ENCODE measurements at regions not wholly inside any gene's neighbourhood (a gene's known extent, or its start where the extent isn't known, plus 50 kb on each side); places are given as distances from the start of the nearest gene placed in this dataset.

DNA sequence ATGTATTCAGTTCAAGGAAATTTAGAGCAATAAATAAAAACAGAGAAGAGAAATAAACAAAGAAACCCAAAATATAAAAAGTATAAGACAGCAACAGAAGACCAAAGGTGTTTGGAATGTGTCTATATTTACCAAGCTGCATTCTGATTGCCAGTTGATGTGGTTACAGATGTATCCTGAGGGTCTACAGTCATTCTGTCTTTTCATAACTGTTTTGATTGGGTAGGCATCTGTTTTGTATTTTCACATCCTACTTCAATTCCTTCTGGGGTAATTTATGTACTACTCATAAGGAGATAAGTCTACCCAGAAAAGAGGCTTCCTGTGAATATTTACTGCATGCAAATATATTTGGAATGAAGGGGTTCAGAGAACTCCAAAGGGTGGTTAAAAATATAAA, 596.8 kb upstream of the GCFC2 start:
- no peaks in the 10 kb centered on the region for H3K9me3 ChIP-seq (ENCODE audit: insufficient read depth, low read depth, low read length)
- no peaks in the 10 kb centered on the region for H3K79me2 ChIP-seq (ENCODE audit: insufficient read depth, low read length)
- no peak overlapping the region for H3K9ac ChIP-seq (ENCODE audit: low read depth, low read length, poor library complexity, severe bottlenecking)
- TF ChIP-seq, protein P1, sequence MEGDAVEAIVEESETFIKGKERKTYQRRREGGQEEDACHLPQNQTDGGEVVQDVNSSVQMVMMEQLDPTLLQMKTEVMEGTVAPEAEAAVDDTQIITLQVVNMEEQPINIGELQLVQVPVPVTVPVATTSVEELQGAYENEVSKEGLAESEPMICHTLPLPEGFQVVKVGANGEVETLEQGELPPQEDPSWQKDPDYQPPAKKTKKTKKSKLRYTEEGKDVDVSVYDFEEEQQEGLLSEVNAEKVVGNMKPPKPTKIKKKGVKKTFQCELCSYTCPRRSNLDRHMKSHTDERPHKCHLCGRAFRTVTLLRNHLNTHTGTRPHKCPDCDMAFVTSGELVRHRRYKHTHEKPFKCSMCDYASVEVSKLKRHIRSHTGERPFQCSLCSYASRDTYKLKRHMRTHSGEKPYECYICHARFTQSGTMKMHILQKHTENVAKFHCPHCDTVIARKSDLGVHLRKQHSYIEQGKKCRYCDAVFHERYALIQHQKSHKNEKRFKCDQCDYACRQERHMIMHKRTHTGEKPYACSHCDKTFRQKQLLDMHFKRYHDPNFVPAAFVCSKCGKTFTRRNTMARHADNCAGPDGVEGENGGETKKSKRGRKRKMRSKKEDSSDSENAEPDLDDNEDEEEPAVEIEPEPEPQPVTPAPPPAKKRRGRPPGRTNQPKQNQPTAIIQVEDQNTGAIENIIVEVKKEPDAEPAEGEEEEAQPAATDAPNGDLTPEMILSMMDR (conservative IDR thresholded peaks at IDR 0.05; ENCODE audit: low read length) = no peak
- TF ChIP-seq EZH2phosphoT487 (IDR thresholded peaks at IDR 0.05; ENCODE audit: borderline replicate concordance) = no peak
- no peaks in the 10 kb centered on the region for H3K36me3 ChIP-seq (ENCODE audit: insufficient read depth, low read length)
- H3K4me3 ChIP-seq (ENCODE audit: low read length, poor library complexity, severe bottlenecking) = no peak overlapping the region
- H2AFZ ChIP-seq (ENCODE audit: low read length) = no peak overlapping the region
- H3K27me3 ChIP-seq (ENCODE audit: insufficient read depth, low read length, poor library complexity, severe bottlenecking) = no peaks in the 10 kb centered on the region
- no peak overlapping the region for H3K4me2 ChIP-seq (ENCODE audit: low read depth, low read length, poor library complexity, severe bottlenecking)
- H3F3A ChIP-seq (ENCODE audit: low read depth) = no peaks in the 10 kb centered on the region
- no peaks in the 10 kb centered on the region for H3K9me2 ChIP-seq (replicated peaks; ENCODE audit: low read depth, low read length)
- H4K20me1 ChIP-seq (ENCODE audit: insufficient read depth, low read length, poor library complexity, severe bottlenecking) = no peaks in the 10 kb centered on the region
- no peaks in the 10 kb centered on the region for H3K4me1 ChIP-seq (ENCODE audit: insufficient read depth, low read length, poor library complexity, severe bottlenecking)

DNA sequence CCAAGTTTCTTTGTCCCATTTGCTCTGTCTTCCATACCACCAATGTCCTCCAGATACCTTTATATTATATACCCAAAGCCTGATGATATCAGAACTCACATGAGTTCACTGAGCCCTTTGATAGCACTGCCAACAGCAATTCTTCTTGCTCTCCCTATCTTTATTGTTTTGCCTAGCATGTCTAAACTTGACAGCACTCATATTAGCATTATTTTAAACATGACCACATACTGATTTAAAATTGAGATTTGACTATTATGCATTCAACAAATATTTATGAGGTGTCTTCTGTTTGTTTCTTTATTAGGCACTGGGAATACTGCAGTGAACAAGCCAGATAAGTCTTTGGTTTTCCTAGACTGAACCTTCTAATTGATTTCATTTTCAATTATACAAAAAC, 587.3 kb upstream of the GCFC2 start:
- Histone ChIP-seq H2AFZ (ENCODE audit: low read length) (no peak overlapping the region), H3K4me2 (ENCODE audit: low read depth, low read length, poor library complexity, severe bottlenecking) (no peak overlapping the region), H3K27me3 (ENCODE audit: insufficient read depth, low read length, poor library complexity, severe bottlenecking) (no peaks in the 10 kb centered on the region), H3K79me2 (ENCODE audit: insufficient read depth, low read length) (no peaks in the 10 kb centered on the region), H3F3A (ENCODE audit: low read depth) (no peaks in the 10 kb centered on the region), H4K20me1 (ENCODE audit: insufficient read depth, low read length, poor library complexity, severe bottlenecking) (no peaks in the 10 kb centered on the region), H3K9ac (ENCODE audit: low read depth, low read length, poor library complexity, severe bottlenecking) (no peak overlapping the region), H3K4me3 (ENCODE audit: low read length, poor library complexity, severe bottlenecking) (no peak overlapping the region), H3K36me3 (ENCODE audit: insufficient read depth, low read length) (no peaks in the 10 kb centered on the region), H3K4me1 (ENCODE audit: insufficient read depth, low read length, poor library complexity, severe bottlenecking) (no peaks in the 10 kb centered on the region), H3K9me2 (replicated peaks; ENCODE audit: low read depth, low read length) (no peaks in the 10 kb centered on the region), H3K9me3 (ENCODE audit: insufficient read depth, low read depth, low read length) (no peaks in the 10 kb centered on the region)
- TF ChIP-seq, protein P1 (conservative IDR thresholded peaks at IDR 0.05; ENCODE audit: low read length) = no peak
- no peak for TF ChIP-seq EZH2phosphoT487 (IDR thresholded peaks at IDR 0.05; ENCODE audit: borderline replicate concordance)

DNA sequence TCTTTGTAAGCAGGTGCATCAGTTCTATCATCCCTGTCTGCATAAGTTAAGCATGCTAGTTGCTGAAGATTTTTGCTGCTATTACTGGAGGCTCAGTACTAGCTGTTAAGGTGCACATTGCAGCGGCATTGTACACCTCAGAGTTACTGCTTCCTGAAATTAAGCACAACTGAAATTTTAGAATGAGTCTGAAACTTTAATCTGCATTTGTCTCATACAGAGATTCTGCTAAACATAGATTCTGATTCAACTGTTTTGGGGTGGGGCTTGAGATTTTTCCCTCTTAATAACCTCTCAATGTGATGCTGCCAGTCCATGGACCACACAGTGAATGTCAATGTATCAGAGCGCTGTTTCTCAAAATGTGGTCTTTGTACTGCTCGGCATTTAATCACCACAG, 585.7 kb upstream of the GCFC2 start:
- H3K4me1 ChIP-seq (ENCODE audit: insufficient read depth, low read length, poor library complexity, severe bottlenecking) = no peaks in the 10 kb centered on the region
- no peak for TF ChIP-seq EZH2phosphoT487 (IDR thresholded peaks at IDR 0.05; ENCODE audit: borderline replicate concordance)
- TF ChIP-seq, protein P1 (conservative IDR thresholded peaks at IDR 0.05; ENCODE audit: low read length) = no peak
- H3F3A ChIP-seq (ENCODE audit: low read depth) = no peaks in the 10 kb centered on the region
- H3K79me2 ChIP-seq (ENCODE audit: insufficient read depth, low read length) = no peaks in the 10 kb centered on the region
- H3K36me3 ChIP-seq (ENCODE audit: insufficient read depth, low read length) = no peaks in the 10 kb centered on the region
- no peak overlapping the region for H3K9ac ChIP-seq (ENCODE audit: low read depth, low read length, poor library complexity, severe bottlenecking)
- H3K27me3 ChIP-seq (ENCODE audit: insufficient read depth, low read length, poor library complexity, severe bottlenecking) = no peaks in the 10 kb centered on the region
- no peak overlapping the region for H3K4me2 ChIP-seq (ENCODE audit: low read depth, low read length, poor library complexity, severe bottlenecking)
- H4K20me1 ChIP-seq (ENCODE audit: insufficient read depth, low read length, poor library complexity, severe bottlenecking) = no peaks in the 10 kb centered on the region
- no peaks in the 10 kb centered on the region for H3K9me3 ChIP-seq (ENCODE audit: insufficient read depth, low read depth, low read length)
- no peaks in the 10 kb centered on the region for H3K9me2 ChIP-seq (replicated peaks; ENCODE audit: low read depth, low read length)
- no peak overlapping the region for H3K4me3 ChIP-seq (ENCODE audit: low read length, poor library complexity, severe bottlenecking)
- H2AFZ ChIP-seq (ENCODE audit: low read length) = no peak overlapping the region
